Effector memory CD4-positive, alpha-beta T cell (primary cell): ENCODE measurements at regions not wholly inside any gene's neighbourhood (a gene's known extent, or its start where the extent isn't known, plus 50 kb on each side); places are given as distances from the start of the nearest gene placed in this dataset.
"Not testable (repeated sequence)": the region's sequence is repeated elsewhere in the genome, so short reads cannot be mapped to it uniquely, and the experiment has no call there.

ENCODE experiments used
- DNase-seq, 3 donors: peaks; one replicate each; pipeline ENCODE4 v3.0.0-alpha.2; 2020
- H3K27ac ChIP-seq: 2 replicates; pipeline ENCODE4 v1.7.0; 2013; ENCODE audit warnings: mild to moderate bottlenecking, low read length, moderate library complexity; ENCODE audit not compliant: insufficient read depth, poor library complexity, severe bottlenecking
- H3K27me3 ChIP-seq: replicated peaks from 2 replicates; pipeline ENCODE4 v1.7.0; 2013; ENCODE audit warnings: mild to moderate bottlenecking, low read length; ENCODE audit not compliant: insufficient read depth, control insufficient read depth, poor library complexity, severe bottlenecking
- H3K36me3 ChIP-seq: 2 replicates; pipeline ENCODE4 v1.7.0; 2013; ENCODE audit warnings: mild to moderate bottlenecking, low read length, moderate library complexity; ENCODE audit not compliant: control insufficient read depth, insufficient read depth
- H3K4me1 ChIP-seq: 2 replicates; pipeline ENCODE4 v1.7.0; 2013; ENCODE audit warnings: low read length, mild to moderate bottlenecking; ENCODE audit not compliant: control insufficient read depth, insufficient read depth, poor library complexity, severe bottlenecking
- H3K4me3 ChIP-seq: 2 replicates; pipeline ENCODE4 v1.7.0; 2013; ENCODE audit warnings: low read length, low read depth, mild to moderate bottlenecking; ENCODE audit not compliant: insufficient read depth, poor library complexity, severe bottlenecking
- H3K9me3 ChIP-seq: 2 replicates; pipeline ENCODE4 v1.7.0; 2013; ENCODE audit warnings: mild to moderate bottlenecking, low read length, moderate library complexity; ENCODE audit not compliant: control insufficient read depth

GRCh38 chr4:100868281-100868680 lies 350.5 kb upstream of the EMCN start:
- not testable (repeated sequence) for H3K4me1 ChIP-seq, DNase-seq, H3K9me3 ChIP-seq, H3K27ac ChIP-seq, H3K4me3 ChIP-seq, H3K27me3 ChIP-seq, H3K36me3 ChIP-seq

GRCh38 chr4:100852326-100852725 lies 334.5 kb upstream of the EMCN start:
- Histone ChIP-seq H3K36me3 (no peaks in the 10 kb centered on the region), H3K4me3 (no peak overlapping the region), H3K9me3 (no peaks in the 10 kb centered on the region), H3K27me3 (no peaks in the 10 kb centered on the region), H3K4me1 (no peaks in the 10 kb centered on the region), H3K27ac (no peak overlapping the region)
- no peak for DNase-seq

DNA sequence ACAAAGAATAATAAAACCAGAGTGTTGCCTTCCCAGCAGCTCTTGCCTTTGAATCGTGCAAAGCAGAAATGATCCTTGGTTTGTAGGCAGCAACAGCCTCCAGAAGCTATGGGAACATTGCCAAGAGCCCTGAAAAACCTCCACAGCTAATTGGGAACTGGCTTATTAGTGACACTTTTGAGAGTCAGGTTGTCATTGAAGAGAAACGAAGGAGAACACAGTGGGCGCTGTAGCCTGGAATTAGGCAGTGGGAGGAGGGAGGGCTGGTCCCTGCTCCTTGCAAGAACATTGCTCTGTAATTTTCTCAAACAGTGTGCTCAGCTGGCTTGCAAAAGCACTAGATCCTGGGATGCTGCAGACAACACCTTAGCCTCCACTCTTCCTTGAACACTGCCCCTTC lies 331.5 kb upstream of the EMCN start:
- no peaks in the 10 kb centered on the region for H3K9me3 ChIP-seq
- no peak overlapping the region for H3K4me3 ChIP-seq
- DNase-seq: no peak
- H3K27me3 ChIP-seq: no peaks in the 10 kb centered on the region
- no peaks in the 10 kb centered on the region for H3K36me3 ChIP-seq
- no peak overlapping the region for H3K27ac ChIP-seq
- H3K4me1 ChIP-seq: no peaks in the 10 kb centered on the region

DNA sequence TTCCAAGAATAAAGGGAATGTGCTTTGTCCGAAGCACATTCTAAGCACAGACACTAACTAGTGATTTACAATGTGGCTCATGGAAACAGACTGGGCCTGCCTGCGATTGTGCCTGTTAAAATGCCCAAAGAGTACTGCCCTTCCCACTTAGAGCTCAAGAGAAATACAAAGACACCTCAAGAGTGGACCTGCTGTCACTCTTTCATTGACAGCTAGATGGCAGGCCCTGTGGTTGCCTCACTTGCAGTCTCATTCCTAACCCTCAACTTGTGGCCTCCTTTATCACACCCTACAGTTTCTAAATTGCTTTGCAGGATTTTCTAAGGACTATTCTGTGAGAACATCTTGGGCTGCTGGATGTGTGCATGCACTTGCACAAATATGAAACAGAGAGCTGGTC lies 331.0 kb upstream of the EMCN start:
- Histone ChIP-seq H3K4me1 (no peaks in the 10 kb centered on the region), H3K27me3 (no peaks in the 10 kb centered on the region)
- DNase-seq: no peak

GRCh38 chr4:100843910-100844309 lies 326.1 kb upstream of the EMCN start:
- no peaks in the 10 kb centered on the region for H3K9me3 ChIP-seq
- no peaks in the 10 kb centered on the region for H3K27me3 ChIP-seq
- no peak overlapping the region for H3K27ac ChIP-seq
- DNase-seq: no peak
- no peaks in the 10 kb centered on the region for H3K36me3 ChIP-seq
- H3K4me1 ChIP-seq: no peaks in the 10 kb centered on the region
- H3K4me3 ChIP-seq: no peak overlapping the region

More for the DNA sequence above, 331.0 kb upstream of the EMCN start:
- Histone ChIP-seq H3K27ac (no peak overlapping the region), H3K36me3 (no peaks in the 10 kb centered on the region), H3K4me3 (no peak overlapping the region), H3K9me3 (no peaks in the 10 kb centered on the region)

- H3K27me3 ChIP-seq: no peaks in the 10 kb centered on the region
- H3K4me3 ChIP-seq: no peak overlapping the region
- no peak for DNase-seq
These were observed 325.0 kb upstream of the EMCN start for GRCh38 chr4:100842856-100843255.

DNA sequence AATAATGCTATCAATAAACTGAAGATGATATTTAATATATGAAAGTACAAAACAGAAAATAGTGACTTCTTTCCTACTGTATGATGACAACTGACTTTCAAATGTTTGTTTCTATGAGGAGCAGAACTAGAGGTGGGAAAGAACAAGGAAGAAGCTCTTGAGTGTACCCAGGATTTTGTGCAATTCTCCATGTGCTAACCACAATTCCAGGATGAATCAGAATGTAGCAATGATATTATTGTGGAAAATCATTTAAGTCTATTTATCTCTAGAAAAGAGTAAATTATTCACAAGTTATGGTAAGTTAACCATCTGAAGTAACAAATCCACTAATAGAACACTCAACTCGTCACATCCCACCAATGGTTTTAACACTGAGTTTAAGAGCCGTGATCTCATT lies 324.1 kb upstream of the EMCN start:
- no peaks in the 10 kb centered on the region for H3K4me1 ChIP-seq
- no peaks in the 10 kb centered on the region for H3K27me3 ChIP-seq
- no peaks in the 10 kb centered on the region for H3K9me3 ChIP-seq
- H3K36me3 ChIP-seq: no peaks in the 10 kb centered on the region
- H3K27ac ChIP-seq: no peak overlapping the region
- H3K4me3 ChIP-seq: no peak overlapping the region
- DNase-seq: no peak

More at GRCh38 chr4:100842856-100843255, 325.0 kb upstream of the EMCN start:
- Histone ChIP-seq H3K4me1 (no peaks in the 10 kb centered on the region), H3K36me3 (no peaks in the 10 kb centered on the region), H3K27ac (no peak overlapping the region), H3K9me3 (no peaks in the 10 kb centered on the region)

DNA sequence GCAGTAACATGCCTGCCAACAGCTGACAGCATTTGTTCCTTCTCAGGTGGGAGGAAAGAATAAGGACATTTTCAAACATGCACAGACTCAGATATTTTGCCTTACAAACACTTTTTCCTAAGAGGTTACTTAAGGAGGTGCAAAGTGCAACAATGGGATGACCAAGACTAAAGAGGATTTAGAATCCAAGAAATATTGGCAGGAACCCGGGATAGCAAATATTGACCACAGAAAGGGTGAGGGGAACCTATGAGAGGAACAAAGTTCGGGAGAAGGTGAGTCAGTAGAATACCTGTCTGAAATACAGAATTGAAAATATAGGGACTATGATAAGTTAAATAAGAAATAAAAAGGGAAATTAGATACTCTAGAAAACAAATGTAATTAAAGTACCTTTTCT lies 321.9 kb upstream of the EMCN start:
- Histone ChIP-seq H3K4me1 (no peaks in the 10 kb centered on the region), H3K4me3 (no peak overlapping the region), H3K27me3 (no peaks in the 10 kb centered on the region), H3K27ac (no peak overlapping the region), H3K36me3 (no peaks in the 10 kb centered on the region), H3K9me3 (no peaks in the 10 kb centered on the region)
- no peak for DNase-seq

- DNase-seq: no peak
- no peaks in the 10 kb centered on the region for H3K4me1 ChIP-seq
- no peaks in the 10 kb centered on the region for H3K9me3 ChIP-seq
These were observed 320.5 kb upstream of the EMCN start for GRCh38 chr4:100838286-100838685.

DNA sequence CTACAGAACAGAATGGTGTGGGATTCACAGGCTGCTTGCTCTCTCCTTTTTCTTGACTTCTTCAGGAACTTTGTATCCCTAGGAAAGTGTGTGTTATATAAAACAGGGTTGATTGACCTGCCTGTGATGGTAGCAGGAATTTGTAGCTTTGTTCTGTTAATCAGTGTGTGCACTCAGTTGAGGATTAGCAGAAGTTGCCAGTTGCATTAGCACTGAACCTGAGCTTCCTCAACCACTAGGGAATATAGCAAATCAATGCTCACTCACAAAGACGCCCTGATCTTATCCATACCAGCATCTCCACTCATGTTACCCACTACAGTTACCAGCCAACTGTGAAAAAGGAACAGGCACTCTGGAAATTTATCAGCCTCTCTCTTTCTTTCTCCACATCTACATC lies 319.1 kb upstream of the EMCN start:
- DNase-seq: no peak
- no peaks in the 10 kb centered on the region for H3K27me3 ChIP-seq
- no peaks in the 10 kb centered on the region for H3K4me1 ChIP-seq
- H3K27ac ChIP-seq: no peak overlapping the region
- H3K36me3 ChIP-seq: no peaks in the 10 kb centered on the region
- no peaks in the 10 kb centered on the region for H3K9me3 ChIP-seq
- no peak overlapping the region for H3K4me3 ChIP-seq

More at GRCh38 chr4:100838286-100838685, 320.5 kb upstream of the EMCN start:
- Histone ChIP-seq H3K4me3 (no peak overlapping the region), H3K27me3 (no peaks in the 10 kb centered on the region), H3K36me3 (no peaks in the 10 kb centered on the region), H3K27ac (no peak overlapping the region)

DNA sequence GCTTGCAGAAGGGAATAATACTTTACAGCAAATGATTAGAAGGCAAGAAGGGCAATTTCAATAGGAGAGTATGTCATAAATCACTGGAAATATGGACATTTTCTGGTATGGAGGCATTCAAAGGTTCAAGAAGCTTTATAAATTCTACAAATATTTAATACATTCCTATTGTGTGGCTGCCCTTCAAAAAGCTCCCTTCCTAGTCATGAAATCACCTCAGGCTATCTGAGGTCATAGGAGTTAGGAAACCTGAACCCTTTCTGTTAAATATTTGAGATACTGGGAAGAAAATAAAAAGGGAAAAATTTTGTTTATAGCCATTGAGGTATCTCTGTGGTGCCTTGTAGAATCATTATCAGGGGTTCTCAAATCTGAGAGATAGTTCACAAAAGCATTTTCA lies 316.8 kb upstream of the EMCN start:
- H3K4me1 ChIP-seq: no peaks in the 10 kb centered on the region
- no peaks in the 10 kb centered on the region for H3K27me3 ChIP-seq
- no peak overlapping the region for H3K4me3 ChIP-seq
- no peak for DNase-seq
- H3K27ac ChIP-seq: no peak overlapping the region
- H3K9me3 ChIP-seq: no peaks in the 10 kb centered on the region
- no peaks in the 10 kb centered on the region for H3K36me3 ChIP-seq
